Right lobe of liver (tissue), 4 donors: ENCODE measurements at regions not wholly inside any gene's neighbourhood (a gene's known extent, or its start where the extent isn't known, plus 50 kb on each side); places are given as distances from the start of the nearest gene placed in this dataset.

Experiments
- POLR2A ChIP-seq: fragments of 450-650 bp; IDR thresholded peaks from one replicate; pipeline ENCODE4 v1.6.1; 2017; ENCODE audit warnings: antibody characterized with exemption, mild to moderate bottlenecking
- TF ChIP-seq, protein P1 (sequence below), 4 donors: fragments of 200-600 bp in 3 of 4; fragments of 450-650 bp in 1 of 4; IDR thresholded peaks; one replicate each; pipeline versions ENCODE4 v1.5.1 to v1.8.0; 2016 to 2022; ENCODE audit warnings: antibody characterized with exemption in 4 of 4, mild to moderate bottlenecking in 2 of 4
- donor health status: DM: no; HTN: no; CAD: no.
- donor health status: DM: no; HTN: no; CAD: no.
- donor health status: DM: no; HTN: yes; CAD: no.

DNA sequence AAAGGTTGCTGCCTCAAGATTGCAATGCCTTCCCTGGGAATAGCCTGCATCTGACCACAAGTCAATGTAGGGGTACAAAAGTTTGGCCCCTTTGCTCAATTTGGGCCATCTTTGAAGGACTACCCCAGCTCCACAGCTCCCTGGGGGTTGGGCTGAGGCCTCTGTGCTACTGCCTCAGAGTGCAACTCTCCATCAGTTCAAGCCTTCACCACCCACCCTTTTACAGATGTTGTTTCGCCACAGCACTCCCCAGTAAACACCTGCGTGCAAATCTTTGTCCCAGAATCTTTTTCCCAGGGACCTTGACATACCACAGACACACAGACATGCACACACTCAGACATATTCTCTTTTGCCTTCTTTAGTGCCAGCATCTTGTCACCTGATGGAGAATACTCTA is 66.0 kb upstream of the ANKRD1 start:
- TF ChIP-seq, protein P1, sequence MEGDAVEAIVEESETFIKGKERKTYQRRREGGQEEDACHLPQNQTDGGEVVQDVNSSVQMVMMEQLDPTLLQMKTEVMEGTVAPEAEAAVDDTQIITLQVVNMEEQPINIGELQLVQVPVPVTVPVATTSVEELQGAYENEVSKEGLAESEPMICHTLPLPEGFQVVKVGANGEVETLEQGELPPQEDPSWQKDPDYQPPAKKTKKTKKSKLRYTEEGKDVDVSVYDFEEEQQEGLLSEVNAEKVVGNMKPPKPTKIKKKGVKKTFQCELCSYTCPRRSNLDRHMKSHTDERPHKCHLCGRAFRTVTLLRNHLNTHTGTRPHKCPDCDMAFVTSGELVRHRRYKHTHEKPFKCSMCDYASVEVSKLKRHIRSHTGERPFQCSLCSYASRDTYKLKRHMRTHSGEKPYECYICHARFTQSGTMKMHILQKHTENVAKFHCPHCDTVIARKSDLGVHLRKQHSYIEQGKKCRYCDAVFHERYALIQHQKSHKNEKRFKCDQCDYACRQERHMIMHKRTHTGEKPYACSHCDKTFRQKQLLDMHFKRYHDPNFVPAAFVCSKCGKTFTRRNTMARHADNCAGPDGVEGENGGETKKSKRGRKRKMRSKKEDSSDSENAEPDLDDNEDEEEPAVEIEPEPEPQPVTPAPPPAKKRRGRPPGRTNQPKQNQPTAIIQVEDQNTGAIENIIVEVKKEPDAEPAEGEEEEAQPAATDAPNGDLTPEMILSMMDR (IDR thresholded peaks at IDR 0.05): no peak
- no peak for TF ChIP-seq POLR2A
